PC-9 (cell line): ENCODE measurements at regions not wholly inside any gene's neighbourhood (a gene's known extent, or its start where the extent isn't known, plus 50 kb on each side); places are given as distances from the start of the nearest gene placed in this dataset.

Experiments
- EZH2 ChIP-seq: fragments of 200-600 bp; sonication (generic); IDR thresholded peaks from 2 replicates; pipeline ENCODE4 v1.8.0; 2017; ENCODE audit warnings: antibody characterized with exemption, low read depth
- TF ChIP-seq, protein P1 (sequence below): fragments of 200-600 bp; sonication (generic); conservative IDR thresholded peaks from 2 replicates; pipeline ENCODE4 v1.6.1; 2017; ENCODE audit warnings: mixed run types, antibody characterized with exemption, mild to moderate bottlenecking, moderate library complexity

DNA sequence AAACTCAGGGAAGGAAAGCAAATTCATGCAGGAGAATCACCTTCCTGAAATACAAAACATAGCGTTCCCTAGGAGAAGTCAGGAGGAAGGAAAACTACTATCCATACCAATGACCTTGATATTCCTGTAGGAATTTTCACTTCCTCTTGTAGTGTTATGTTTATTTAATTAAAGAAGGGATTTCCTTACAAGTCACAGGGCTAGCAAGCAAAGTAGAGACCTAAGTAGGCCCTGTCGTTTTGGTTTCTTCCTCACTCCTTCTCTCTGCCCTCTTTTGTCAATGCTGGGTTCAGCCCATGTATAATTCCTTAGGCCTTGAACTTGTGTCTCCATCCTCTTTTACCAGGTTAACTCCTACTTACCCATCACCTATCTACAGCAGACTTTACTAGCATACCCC, 435.2 kb upstream of the LRATD1 start:
- TF ChIP-seq, protein P1, sequence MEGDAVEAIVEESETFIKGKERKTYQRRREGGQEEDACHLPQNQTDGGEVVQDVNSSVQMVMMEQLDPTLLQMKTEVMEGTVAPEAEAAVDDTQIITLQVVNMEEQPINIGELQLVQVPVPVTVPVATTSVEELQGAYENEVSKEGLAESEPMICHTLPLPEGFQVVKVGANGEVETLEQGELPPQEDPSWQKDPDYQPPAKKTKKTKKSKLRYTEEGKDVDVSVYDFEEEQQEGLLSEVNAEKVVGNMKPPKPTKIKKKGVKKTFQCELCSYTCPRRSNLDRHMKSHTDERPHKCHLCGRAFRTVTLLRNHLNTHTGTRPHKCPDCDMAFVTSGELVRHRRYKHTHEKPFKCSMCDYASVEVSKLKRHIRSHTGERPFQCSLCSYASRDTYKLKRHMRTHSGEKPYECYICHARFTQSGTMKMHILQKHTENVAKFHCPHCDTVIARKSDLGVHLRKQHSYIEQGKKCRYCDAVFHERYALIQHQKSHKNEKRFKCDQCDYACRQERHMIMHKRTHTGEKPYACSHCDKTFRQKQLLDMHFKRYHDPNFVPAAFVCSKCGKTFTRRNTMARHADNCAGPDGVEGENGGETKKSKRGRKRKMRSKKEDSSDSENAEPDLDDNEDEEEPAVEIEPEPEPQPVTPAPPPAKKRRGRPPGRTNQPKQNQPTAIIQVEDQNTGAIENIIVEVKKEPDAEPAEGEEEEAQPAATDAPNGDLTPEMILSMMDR: no peak
- no peak for TF ChIP-seq EZH2
